Keratinocyte (primary cell): ENCODE measurements at regions not wholly inside any gene's neighbourhood (a gene's known extent, or its start where the extent isn't known, plus 50 kb on each side); places are given as distances from the start of the nearest gene placed in this dataset.

Experiments used
- DNase-seq: peaks from one replicate; pipeline ENCODE4 v3.0.0-alpha.2; 2011; ENCODE audit warnings: low read depth, missing footprints, low spot score
- FAIRE-seq: peaks from 2 replicates; lab custom pipeline; 2011; peaks lifted over from hg19 to GRCh38; lab: Jason Lieb, UNC
- H2AFZ ChIP-seq: 2 replicates; pipeline ENCODE4 v1.6.0; 2012; ENCODE audit warnings: low read length, control low read depth, inconsistent platforms; ENCODE audit not compliant: control insufficient read depth
- H3K27ac ChIP-seq: 2 replicates; pipeline ENCODE4 v1.5.1; 2011; ENCODE audit warnings: low read length; ENCODE audit not compliant: control insufficient read depth, insufficient read depth
- H3K27me3 ChIP-seq: 3 replicates; pipeline ENCODE4 v1.6.0; 2011; ENCODE audit warnings: low read length; ENCODE audit not compliant: control insufficient read depth, insufficient read depth; ENCODE audit errors: extremely low read depth
- H3K36me3 ChIP-seq, 2 experiments: 2 replicates in 1 of 2; 3 replicates in 1 of 2; pipeline ENCODE4 v1.5.1; 2011; ENCODE audit warnings: low read length in 2 of 2, mild to moderate bottlenecking in 1 of 2; ENCODE audit not compliant: control insufficient read depth in 2 of 2, insufficient read depth in 2 of 2; ENCODE audit errors: extremely low read depth in 1 of 2
- H3K4me1 ChIP-seq: 3 replicates; pipeline ENCODE4 v1.5.1; 2011; ENCODE audit warnings: low read length; ENCODE audit not compliant: control insufficient read depth, insufficient read depth; ENCODE audit errors: extremely low read depth
- H3K4me2 ChIP-seq: 3 replicates; pipeline ENCODE4 v1.6.0; 2011; ENCODE audit warnings: low read depth, low read length; ENCODE audit not compliant: control insufficient read depth, insufficient read depth; ENCODE audit errors: extremely low read depth
- H3K4me3 ChIP-seq, 3 experiments: fragments of 200-600 bp in 1 of 3; sonication (generic) in 1 of 3; 2 replicates in 2 of 3; 3 replicates in 1 of 3; pipeline ENCODE4 v1.5.1; 2011 to 2016; ENCODE audit warnings: low read length in 3 of 3, mild to moderate bottlenecking in 3 of 3, control low read depth in 2 of 3, inconsistent platforms in 1 of 3, low read depth in 1 of 3, mixed read lengths in 1 of 3, mixed run types in 1 of 3, moderate library complexity in 1 of 3; ENCODE audit not compliant: control insufficient read depth in 2 of 3, insufficient read depth in 2 of 3; ENCODE audit errors: extremely low read depth in 1 of 3
- H3K79me2 ChIP-seq: 2 replicates; pipeline ENCODE4 v1.6.0; 2012; ENCODE audit warnings: low read length; ENCODE audit not compliant: control insufficient read depth, insufficient read depth
- H3K9ac ChIP-seq: 3 replicates; pipeline ENCODE4 v1.6.0; 2011; ENCODE audit warnings: low read length; ENCODE audit not compliant: control insufficient read depth, insufficient read depth; ENCODE audit errors: extremely low read depth
- H3K9me1 ChIP-seq: 3 replicates; pipeline ENCODE4 v1.6.0; 2011; ENCODE audit warnings: low read length; ENCODE audit not compliant: control insufficient read depth, insufficient read depth; ENCODE audit errors: extremely low read depth
- H3K9me3 ChIP-seq: 2 replicates; pipeline ENCODE4 v1.5.1; 2012; ENCODE audit warnings: low read depth, low read length; ENCODE audit not compliant: control insufficient read depth
- H4K20me1 ChIP-seq: 3 replicates; pipeline ENCODE4 v1.6.0; 2011; ENCODE audit warnings: low read length; ENCODE audit not compliant: control insufficient read depth, insufficient read depth; ENCODE audit errors: extremely low read depth
- CTCF ChIP-seq, 3 experiments: IDR thresholded peaks in 1 of 3; conservative IDR thresholded peaks in 1 of 3; optimal IDR thresholded peaks in 1 of 3; 2 replicates in 2 of 3; 3 replicates in 1 of 3; pipeline versions ENCODE3 to v1.5.1; 2011; ENCODE audit warnings: low read length in 3 of 3, mild to moderate bottlenecking in 3 of 3, moderate library complexity in 2 of 3, control low read depth in 1 of 3, inconsistent platforms in 1 of 3; ENCODE audit not compliant: insufficient read depth in 2 of 3; ENCODE audit errors: extremely low read depth in 1 of 3
- EZH2 ChIP-seq: IDR thresholded peaks from one replicate; pipeline ENCODE4 v1.6.1; 2012; ENCODE audit warnings: inconsistent platforms, mild to moderate bottlenecking, low read length, moderate library complexity
- dilution Hi-C: fragments of 300-500 bp; cut with MboI; formaldehyde crosslinking; loops from one replicate; pipeline ENCODE4 v1.7.0; 2020; ENCODE audit warnings: low sequenced_read_pairs; ENCODE audit not compliant: extremely low pct_ligation_motif_present

- DNase-seq (no peak), FAIRE-seq (no peak)
- no peak overlapping the region for H2AFZ ChIP-seq
- no peaks in the 10 kb centered on the region for H3K9me3 ChIP-seq
- no peaks in the 10 kb centered on the region for H3K27me3 ChIP-seq
- dilution Hi-C loops, result no loop called here
- H3K9ac ChIP-seq, result no peak overlapping the region
- no peak overlapping the region for H3K4me3 ChIP-seq
- H3K79me2 ChIP-seq, result no peaks in the 10 kb centered on the region
- TF ChIP-seq CTCF (optimal IDR thresholded peaks at IDR 0.05 in 1 of 3, IDR thresholded peaks at IDR 0.05 in 1 of 3, conservative IDR thresholded peaks at IDR 0.05 in 1 of 3; ENCODE audit: extremely low read depth in 1 of 3, insufficient read depth in 2 of 3, low read length in 3 of 3) (no peak), EZH2 (no peak)
- H3K4me2 ChIP-seq, result no peak overlapping the region
- H3K27ac ChIP-seq, result no peak overlapping the region
- no peaks in the 10 kb centered on the region for H3K4me1 ChIP-seq
- H3K9me1 ChIP-seq, result no peaks in the 10 kb centered on the region
- no peaks in the 10 kb centered on the region for H3K36me3 ChIP-seq
- no peaks in the 10 kb centered on the region for H4K20me1 ChIP-seq
Measured at GRCh38 chr14:43621282-43621681, 885.8 kb downstream of the FSCB start.

GRCh38 chr14:43595096-43595772, 911.8 kb downstream of the FSCB start:
- Histone ChIP-seq H3K27ac (no peak overlapping the region), H4K20me1 (no peaks in the 10 kb centered on the region), H3K27me3 (no peaks in the 10 kb centered on the region), H3K4me3 (no peak overlapping the region), H3K9me3 (no peaks in the 10 kb centered on the region), H3K79me2 (no peaks in the 10 kb centered on the region), H3K9me1 (no peaks in the 10 kb centered on the region), H3K9ac (no peak overlapping the region), H3K4me2 (no peak overlapping the region), H2AFZ (no peak overlapping the region), H3K4me1 (no peaks in the 10 kb centered on the region), H3K36me3 (no peaks in the 10 kb centered on the region)
- DNase-seq (no peak), FAIRE-seq (no peak)
- TF ChIP-seq EZH2, result no peak
- no peak for TF ChIP-seq CTCF (optimal IDR thresholded peaks at IDR 0.05 in 1 of 3, IDR thresholded peaks at IDR 0.05 in 1 of 3, conservative IDR thresholded peaks at IDR 0.05 in 1 of 3; ENCODE audit: extremely low read depth in 1 of 3, insufficient read depth in 2 of 3, low read length in 3 of 3)
- dilution Hi-C loops, result no loop called here
